AG09319 (cell line): ENCODE measurements at regions not wholly inside any gene's neighbourhood (a gene's known extent, or its start where the extent isn't known, plus 50 kb on each side); places are given as distances from the start of the nearest gene placed in this dataset.

Experiments
- DNase-seq: peaks from one replicate; pipeline ENCODE4 v3.0.0-alpha.2; 2010; ENCODE audit warnings: low read depth; ENCODE audit errors: extremely low read depth
- CTCF ChIP-seq: IDR thresholded peaks from 2 replicates; pipeline ENCODE4 v1.5.1; 2011; ENCODE audit warnings: low read depth, mild to moderate bottlenecking, inconsistent platforms, low read length, moderate library complexity

DNA sequence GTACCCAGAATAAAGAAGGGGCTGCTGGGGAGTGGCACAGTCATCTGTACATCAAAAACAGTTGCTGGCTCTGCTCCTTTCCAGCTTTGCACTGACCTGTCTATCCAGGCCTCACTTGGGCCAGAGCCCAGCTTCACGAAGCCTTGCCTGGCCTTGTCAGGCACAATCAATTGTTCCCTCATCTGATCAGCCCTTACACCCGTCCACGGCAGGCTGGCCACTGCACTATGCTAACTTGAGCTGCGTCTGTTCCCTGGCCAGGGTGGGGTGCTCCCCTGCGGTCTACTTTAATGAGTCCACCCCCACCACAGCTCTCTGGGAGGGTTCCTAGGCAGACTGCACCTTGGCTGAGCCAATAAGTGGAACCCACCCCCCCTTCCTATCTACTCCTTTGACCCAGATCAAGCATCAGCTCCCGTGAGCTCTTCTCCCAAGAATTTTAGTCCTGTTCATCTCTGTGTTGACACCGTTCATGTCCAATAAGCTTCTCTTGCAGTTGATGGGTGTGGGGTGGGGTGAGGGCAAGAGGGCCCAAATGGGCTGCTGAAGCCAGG is 74.3 kb upstream of the MLN start:
- DNase-seq, result no peak

DNA sequence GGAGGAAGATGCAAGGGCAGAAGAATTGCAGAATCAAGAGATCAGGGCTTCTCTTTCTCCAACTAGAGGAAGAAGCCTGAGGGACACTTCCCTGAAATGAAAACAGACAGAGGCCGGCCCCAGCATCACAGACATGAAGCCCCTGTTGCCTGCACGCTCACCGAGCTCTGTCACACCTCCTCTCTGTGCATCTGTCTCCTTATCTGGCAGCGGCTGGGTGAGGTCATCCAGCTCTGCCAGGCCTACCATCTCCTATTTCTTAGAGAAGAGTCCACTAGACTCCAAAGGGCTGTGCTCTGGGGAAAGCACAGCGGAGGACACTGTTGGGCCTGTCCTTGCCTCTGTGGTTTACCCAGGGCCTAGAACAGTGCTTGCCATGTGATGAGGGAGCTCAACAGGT is 71.9 kb upstream of the MLN start:
- no peak for DNase-seq

More for the DNA sequence above, 74.3 kb upstream of the MLN start:
- TF ChIP-seq CTCF, result no peak

GRCh38 chr6:33875141-33875581 is 71.4 kb upstream of the MLN start:
- no peak for TF ChIP-seq CTCF
- DNase-seq, result no peak

More for the DNA sequence above, 71.9 kb upstream of the MLN start:
- no peak for TF ChIP-seq CTCF

DNA sequence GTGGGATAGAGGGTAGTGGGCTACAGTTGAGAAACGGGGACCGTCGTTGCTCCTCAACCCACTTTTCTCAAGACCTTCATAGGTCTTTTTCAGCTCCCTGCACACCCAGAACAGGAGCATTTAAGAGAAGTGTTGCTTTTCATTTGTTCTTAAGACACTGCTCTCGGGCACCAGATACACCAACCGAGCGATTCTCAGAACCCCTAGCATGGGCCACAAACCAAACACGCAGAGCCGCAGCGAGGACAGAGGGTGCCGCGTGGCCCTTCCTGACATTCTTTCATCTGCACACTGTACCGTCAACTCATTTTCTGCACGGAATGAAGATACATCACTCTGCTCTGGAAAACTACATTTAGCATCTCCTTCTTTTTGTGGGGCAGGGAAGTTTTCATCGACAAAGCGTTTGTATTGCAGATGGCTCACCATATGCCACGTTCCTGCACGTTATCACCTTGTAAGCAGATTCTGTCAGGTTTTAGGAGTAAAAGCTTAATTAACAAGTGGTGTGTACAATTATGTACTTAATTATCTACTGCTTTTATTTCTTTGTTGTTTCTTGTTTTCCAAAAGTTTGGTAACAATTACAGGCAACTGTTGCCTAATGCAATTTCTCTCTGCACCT is 70.4 kb upstream of the MLN start:
- TF ChIP-seq CTCF, result no peak
- DNase-seq, result no peak

DNA sequence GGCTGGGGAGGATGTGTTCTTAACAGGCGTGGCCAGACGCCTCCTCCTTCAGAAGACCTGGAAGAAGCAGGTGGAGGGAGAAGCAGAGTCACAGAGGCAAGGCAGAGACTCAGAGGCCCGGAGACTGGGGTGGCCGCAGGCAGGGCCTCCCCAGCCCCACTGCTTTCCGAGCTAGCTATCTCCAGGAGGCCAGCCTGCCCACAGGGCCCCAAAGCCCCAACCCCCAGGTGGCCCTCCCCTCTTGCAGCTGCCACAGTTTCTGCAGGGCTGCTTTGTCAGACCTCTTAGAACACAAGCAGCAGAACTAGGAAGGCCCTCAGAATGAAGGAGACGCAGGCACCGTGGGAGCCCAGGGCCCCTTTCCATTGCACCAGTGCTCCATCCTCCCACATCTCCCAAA is 69.0 kb upstream of the MLN start:
- TF ChIP-seq CTCF, result no peak
- DNase-seq, result no peak

DNA sequence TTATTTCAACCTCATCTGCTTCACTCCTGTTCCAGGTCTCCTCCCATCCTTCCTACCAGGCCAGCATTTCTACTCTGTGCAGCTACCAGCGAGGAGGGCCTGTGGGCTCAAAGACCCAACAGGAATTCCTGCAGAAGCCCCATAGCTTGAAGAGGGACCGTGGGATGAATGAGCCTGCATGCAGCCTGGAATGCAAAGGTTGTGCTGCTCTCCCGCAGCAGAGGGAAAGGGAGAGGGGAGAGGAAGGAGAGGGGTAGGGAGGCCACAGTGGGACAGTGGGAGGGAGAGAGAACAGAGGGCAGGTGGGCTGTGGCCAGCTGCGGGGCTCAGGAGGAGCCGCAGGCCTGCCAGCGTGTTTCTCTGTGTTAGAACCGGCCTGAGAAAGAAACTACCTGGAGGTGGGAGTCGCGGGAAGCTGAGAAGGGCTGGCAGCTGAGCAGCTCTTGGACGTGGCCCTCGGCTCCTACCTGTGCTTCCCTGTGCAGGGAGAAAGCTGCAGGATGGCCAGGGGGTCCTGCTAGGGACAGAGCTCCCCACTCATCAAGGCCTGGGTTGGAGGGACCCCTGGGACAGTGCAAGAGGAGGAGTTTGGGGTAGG is 66.1 kb upstream of the MLN start:
- DNase-seq, result no peak

More for the DNA sequence above, 66.1 kb upstream of the MLN start:
- TF ChIP-seq CTCF, result no peak
